Glutamatergic neuron (in vitro differentiated cells): ENCODE measurements at regions not wholly inside any gene's neighbourhood (a gene's known extent, or its start where the extent isn't known, plus 50 kb on each side); places are given as distances from the start of the nearest gene placed in this dataset.

ENCODE experiments used
- DNase-seq: peaks from one replicate; pipeline ENCODE4 v3.0.0; 2022
- H3K27ac Mint-ChIP-seq: one replicate; pipeline ENCODE4 v1.8.0; 2020; ENCODE audit warnings: mild to moderate bottlenecking, mixed read lengths, inconsistent platforms; ENCODE audit not compliant: unreplicated experiment
- H3K27me3 Mint-ChIP-seq: one replicate; pipeline ENCODE4 v1.8.0; 2020; ENCODE audit warnings: mild to moderate bottlenecking, moderate library complexity, mixed read lengths, inconsistent platforms; ENCODE audit not compliant: unreplicated experiment
- H3K36me3 Mint-ChIP-seq: one replicate; pipeline ENCODE4 v1.8.0; 2020; ENCODE audit warnings: mild to moderate bottlenecking, mixed read lengths, inconsistent platforms; ENCODE audit not compliant: unreplicated experiment
- H3K4me1 Mint-ChIP-seq: one replicate; pipeline ENCODE4 v1.8.0; 2020; ENCODE audit warnings: mild to moderate bottlenecking, low read depth, mixed read lengths, inconsistent platforms; ENCODE audit not compliant: unreplicated experiment
- H3K4me3 Mint-ChIP-seq: one replicate; pipeline ENCODE4 v1.8.0; 2020; ENCODE audit warnings: mild to moderate bottlenecking, mixed read lengths, inconsistent platforms; ENCODE audit not compliant: unreplicated experiment
- H3K9me3 Mint-ChIP-seq: one replicate; pipeline ENCODE4 v1.8.0; 2020; ENCODE audit warnings: mild to moderate bottlenecking, moderate library complexity, mixed read lengths, inconsistent platforms; ENCODE audit not compliant: unreplicated experiment
- TF ChIP-seq, protein P1 (sequence below): fragments of 200-600 bp; sonication (generic); IDR thresholded peaks from one replicate; pipeline ENCODE4 v1.5.0; 2021; ENCODE audit not compliant: partially characterized antibody, unreplicated experiment

DNA sequence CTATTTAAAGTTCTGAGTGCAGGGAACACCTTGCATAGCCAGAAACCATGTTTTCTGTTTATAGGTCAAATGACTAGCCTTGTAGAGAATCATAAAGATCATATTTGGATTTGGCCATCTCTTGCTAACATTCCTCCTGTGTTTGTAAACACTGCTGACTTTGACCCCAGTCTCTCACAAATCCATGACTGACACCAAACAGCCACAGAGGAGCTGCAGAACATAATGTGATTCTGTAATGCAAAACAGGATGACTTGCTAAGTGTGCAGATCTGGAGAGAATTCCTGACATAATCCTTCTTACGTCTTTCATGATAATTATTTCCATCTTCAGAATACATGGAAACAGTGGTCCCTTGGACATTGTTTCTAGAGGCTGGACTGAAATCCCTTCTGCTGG, 211.8 kb downstream of the BMP4 start:
- Mint-ChIP-seq H3K4me1 (no peaks in the 10 kb centered on the region), H3K27me3 (no peaks in the 10 kb centered on the region), H3K27ac (no peak overlapping the region), H3K4me3 (no peak overlapping the region), H3K9me3 (no peaks in the 10 kb centered on the region), H3K36me3 (no peaks in the 10 kb centered on the region)
- no peak for DNase-seq
- TF ChIP-seq, protein P1, sequence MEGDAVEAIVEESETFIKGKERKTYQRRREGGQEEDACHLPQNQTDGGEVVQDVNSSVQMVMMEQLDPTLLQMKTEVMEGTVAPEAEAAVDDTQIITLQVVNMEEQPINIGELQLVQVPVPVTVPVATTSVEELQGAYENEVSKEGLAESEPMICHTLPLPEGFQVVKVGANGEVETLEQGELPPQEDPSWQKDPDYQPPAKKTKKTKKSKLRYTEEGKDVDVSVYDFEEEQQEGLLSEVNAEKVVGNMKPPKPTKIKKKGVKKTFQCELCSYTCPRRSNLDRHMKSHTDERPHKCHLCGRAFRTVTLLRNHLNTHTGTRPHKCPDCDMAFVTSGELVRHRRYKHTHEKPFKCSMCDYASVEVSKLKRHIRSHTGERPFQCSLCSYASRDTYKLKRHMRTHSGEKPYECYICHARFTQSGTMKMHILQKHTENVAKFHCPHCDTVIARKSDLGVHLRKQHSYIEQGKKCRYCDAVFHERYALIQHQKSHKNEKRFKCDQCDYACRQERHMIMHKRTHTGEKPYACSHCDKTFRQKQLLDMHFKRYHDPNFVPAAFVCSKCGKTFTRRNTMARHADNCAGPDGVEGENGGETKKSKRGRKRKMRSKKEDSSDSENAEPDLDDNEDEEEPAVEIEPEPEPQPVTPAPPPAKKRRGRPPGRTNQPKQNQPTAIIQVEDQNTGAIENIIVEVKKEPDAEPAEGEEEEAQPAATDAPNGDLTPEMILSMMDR, result no peak

GRCh38 chr14:53743371-53743770, 213.3 kb downstream of the BMP4 start:
- no peaks in the 10 kb centered on the region for H3K36me3 Mint-ChIP-seq
- no peaks in the 10 kb centered on the region for H3K9me3 Mint-ChIP-seq
- DNase-seq, result no peak
- H3K27me3 Mint-ChIP-seq, result no peaks in the 10 kb centered on the region
- H3K27ac Mint-ChIP-seq, result no peak overlapping the region
- no peak overlapping the region for H3K4me3 Mint-ChIP-seq
- H3K4me1 Mint-ChIP-seq, result no peaks in the 10 kb centered on the region
- TF ChIP-seq, protein P1, result no peak

DNA sequence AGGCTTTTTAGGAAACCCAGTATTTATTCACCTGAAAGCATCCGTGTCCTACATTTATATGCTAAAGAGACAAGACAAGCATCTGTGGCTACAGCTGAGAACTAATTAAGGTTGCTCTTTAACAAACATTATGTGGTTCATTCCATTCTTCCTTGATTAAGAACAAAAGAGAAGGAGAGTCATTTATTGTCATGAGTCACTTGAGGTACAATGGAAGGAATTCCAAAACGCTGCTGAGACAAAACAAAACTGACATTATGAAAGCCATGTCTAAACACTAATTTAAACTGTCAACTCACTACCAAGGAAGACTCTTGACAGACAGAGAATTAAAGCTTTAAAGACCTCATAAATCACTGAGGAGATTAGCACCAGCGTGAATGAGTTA, 214.4 kb downstream of the BMP4 start:
- no peak overlapping the region for H3K27ac Mint-ChIP-seq

DNA sequence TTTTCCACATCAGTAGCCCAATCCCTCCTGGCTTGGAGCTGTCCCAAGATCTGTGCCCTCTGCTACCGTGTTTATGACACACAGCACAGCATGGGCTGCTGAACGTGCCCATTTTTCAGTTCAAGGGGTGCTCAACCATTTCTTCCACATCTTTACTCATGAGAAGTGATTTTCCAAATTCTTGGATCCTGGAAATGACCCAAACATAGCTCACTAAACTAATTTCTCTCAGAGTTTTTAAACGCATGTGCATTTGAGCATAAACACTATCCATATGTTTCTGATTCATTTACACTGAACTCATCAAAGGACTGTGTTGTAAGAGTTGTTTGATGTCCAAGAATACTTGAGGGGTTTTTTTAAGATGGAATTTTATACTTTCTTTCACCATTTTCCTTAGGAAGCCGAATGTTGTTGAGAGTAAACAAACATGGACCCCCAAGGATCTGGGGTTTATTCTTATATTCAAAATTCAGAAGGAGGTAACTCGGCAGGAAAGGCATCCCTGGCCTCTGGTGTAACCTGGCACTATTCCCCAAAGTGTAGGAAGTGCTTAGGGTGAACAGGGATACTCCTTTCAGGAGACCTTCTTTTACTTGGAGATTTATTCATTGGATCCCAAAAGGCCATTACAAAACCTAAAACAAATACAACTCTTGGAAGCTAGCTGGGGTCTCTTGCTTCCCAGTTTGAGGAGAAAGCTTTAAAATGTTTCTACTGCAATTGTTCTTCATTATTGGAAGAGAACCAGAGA, 215.0 kb downstream of the BMP4 start:
- TF ChIP-seq, protein P1, result no peak
- H3K9me3 Mint-ChIP-seq, result no peaks in the 10 kb centered on the region
- H3K4me1 Mint-ChIP-seq, result no peaks in the 10 kb centered on the region
- no peak overlapping the region for H3K4me3 Mint-ChIP-seq
- peaks cover 1% of the 10 kb centered on the region for H3K27me3 Mint-ChIP-seq
- no peak overlapping the region for H3K27ac Mint-ChIP-seq
- H3K36me3 Mint-ChIP-seq, result no peaks in the 10 kb centered on the region
- DNase-seq, result no peak

More for the DNA sequence above, 214.4 kb downstream of the BMP4 start:
- TF ChIP-seq, protein P1, result no peak
- Mint-ChIP-seq H3K4me3 (no peak overlapping the region), H3K36me3 (no peaks in the 10 kb centered on the region), H3K27me3 (peaks cover 1% of the 10 kb centered on the region), H3K4me1 (no peaks in the 10 kb centered on the region), H3K9me3 (no peaks in the 10 kb centered on the region)
- no peak for DNase-seq

- no peak overlapping the region for H3K4me3 Mint-ChIP-seq
- no peak for DNase-seq
- no peaks in the 10 kb centered on the region for H3K9me3 Mint-ChIP-seq
- TF ChIP-seq, protein P1, result no peak
- no peaks in the 10 kb centered on the region for H3K36me3 Mint-ChIP-seq
- H3K4me1 Mint-ChIP-seq, result no peaks in the 10 kb centered on the region
- H3K27me3 Mint-ChIP-seq, result peaks cover 1% of the 10 kb centered on the region
- H3K27ac Mint-ChIP-seq, result no peak overlapping the region
Observed at GRCh38 chr14:53740570-53740969, 216.1 kb downstream of the BMP4 start.
